Right atrium auricular region (tissue), 2 donors: ENCODE measurements at regions not wholly inside any gene's neighbourhood (a gene's known extent, or its start where the extent isn't known, plus 50 kb on each side); places are given as distances from the start of the nearest gene placed in this dataset.
"Not testable (repeated sequence)": the region's sequence is repeated elsewhere in the genome, so short reads cannot be mapped to it uniquely, and the experiment has no call there.

Source experiments
- DNase-seq: peaks from one replicate; pipeline ENCODE4 v3.0.0-alpha.2; 2019; ENCODE audit warnings: low spot score
- H3K27ac ChIP-seq, 2 donors: fragments of 200-600 bp; sonication (generic); 1 replicate in 1 of 2; 2 replicates in 1 of 2; pipeline ENCODE4 v1.5.1; 2016 to 2019
- H3K27me3 ChIP-seq, 2 donors: fragments of 200-600 bp; sonication (generic); one replicate each; pipeline versions ENCODE4 v1.5.1 to v1.6.0; 2017 to 2019
- H3K36me3 ChIP-seq: fragments of 200-600 bp; sonication (generic); one replicate; pipeline ENCODE4 v1.5.1; 2016
- H3K4me1 ChIP-seq, 2 donors: fragments of 200-600 bp; sonication (generic); one replicate each; pipeline versions ENCODE4 v1.5.1 to v1.6.0; 2017 to 2019
- H3K4me3 ChIP-seq, 2 donors: fragments of 200-600 bp; sonication (generic); 1 replicate in 1 of 2; 2 replicates in 1 of 2; pipeline ENCODE4 v1.5.1; 2017 to 2019; ENCODE audit warnings: mild to moderate bottlenecking in 1 of 2, moderate library complexity in 1 of 2
- H3K9me3 ChIP-seq, 2 donors: fragments of 200-600 bp; sonication (generic); one replicate each; pipeline ENCODE4 v1.5.1; 2019
- TF ChIP-seq, protein P1 (sequence below), 2 donors: fragments of 200-600 bp; sonication (generic); IDR thresholded peaks; one replicate each; pipeline ENCODE4 v1.5.1; 2019; ENCODE audit warnings: antibody characterized with exemption in 2 of 2

GRCh38 chr7:16369855-16370254, 51.5 kb downstream of the CRPPA start:
- no peaks in the 10 kb centered on the region for H3K36me3 ChIP-seq
- no peaks in the 10 kb centered on the region for H3K27me3 ChIP-seq
- TF ChIP-seq, protein P1, sequence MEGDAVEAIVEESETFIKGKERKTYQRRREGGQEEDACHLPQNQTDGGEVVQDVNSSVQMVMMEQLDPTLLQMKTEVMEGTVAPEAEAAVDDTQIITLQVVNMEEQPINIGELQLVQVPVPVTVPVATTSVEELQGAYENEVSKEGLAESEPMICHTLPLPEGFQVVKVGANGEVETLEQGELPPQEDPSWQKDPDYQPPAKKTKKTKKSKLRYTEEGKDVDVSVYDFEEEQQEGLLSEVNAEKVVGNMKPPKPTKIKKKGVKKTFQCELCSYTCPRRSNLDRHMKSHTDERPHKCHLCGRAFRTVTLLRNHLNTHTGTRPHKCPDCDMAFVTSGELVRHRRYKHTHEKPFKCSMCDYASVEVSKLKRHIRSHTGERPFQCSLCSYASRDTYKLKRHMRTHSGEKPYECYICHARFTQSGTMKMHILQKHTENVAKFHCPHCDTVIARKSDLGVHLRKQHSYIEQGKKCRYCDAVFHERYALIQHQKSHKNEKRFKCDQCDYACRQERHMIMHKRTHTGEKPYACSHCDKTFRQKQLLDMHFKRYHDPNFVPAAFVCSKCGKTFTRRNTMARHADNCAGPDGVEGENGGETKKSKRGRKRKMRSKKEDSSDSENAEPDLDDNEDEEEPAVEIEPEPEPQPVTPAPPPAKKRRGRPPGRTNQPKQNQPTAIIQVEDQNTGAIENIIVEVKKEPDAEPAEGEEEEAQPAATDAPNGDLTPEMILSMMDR (IDR thresholded peaks at IDR 0.05), result no peak
- H3K4me3 ChIP-seq, result no peak overlapping the region
- H3K27ac ChIP-seq, result no peak overlapping the region
- no peak for DNase-seq
- H3K4me1 ChIP-seq, result no peaks in the 10 kb centered on the region
- H3K9me3 ChIP-seq, result peaks cover 0 to 15% of the 10 kb centered on the region in 2 donors

GRCh38 chr7:16369309-16369708, 52.0 kb downstream of the CRPPA start:
- H3K4me1 ChIP-seq, H3K27ac ChIP-seq, H3K36me3 ChIP-seq, H3K27me3 ChIP-seq, DNase-seq, H3K4me3 ChIP-seq: not testable (repeated sequence)
- peaks cover 0 to 15% of the 10 kb centered on the region in 2 donors for H3K9me3 ChIP-seq

- DNase-seq, result no peak
- no peak overlapping the region for H3K27ac ChIP-seq
- H3K9me3 ChIP-seq, result peaks cover 0 to 15% of the 10 kb centered on the region in 2 donors
- no peaks in the 10 kb centered on the region for H3K27me3 ChIP-seq
- H3K4me1 ChIP-seq, result no peaks in the 10 kb centered on the region
- no peak overlapping the region for H3K4me3 ChIP-seq
- no peaks in the 10 kb centered on the region for H3K36me3 ChIP-seq
- TF ChIP-seq, protein P1 (IDR thresholded peaks at IDR 0.05), result no peak
Observed at GRCh38 chr7:16368885-16369284, 52.5 kb downstream of the CRPPA start.

GRCh38 chr7:16367115-16367514, 54.2 kb downstream of the CRPPA start:
- TF ChIP-seq, protein P1 (IDR thresholded peaks at IDR 0.05), result no peak
- no peaks in the 10 kb centered on the region for H3K27me3 ChIP-seq
- peaks cover 0 to 14% of the 10 kb centered on the region in 2 donors for H3K9me3 ChIP-seq
- H3K36me3 ChIP-seq, result no peaks in the 10 kb centered on the region
- no peak for DNase-seq
- H3K27ac ChIP-seq, result no peak overlapping the region
- H3K4me3 ChIP-seq, result no peak overlapping the region
- H3K4me1 ChIP-seq, result no peaks in the 10 kb centered on the region

DNA sequence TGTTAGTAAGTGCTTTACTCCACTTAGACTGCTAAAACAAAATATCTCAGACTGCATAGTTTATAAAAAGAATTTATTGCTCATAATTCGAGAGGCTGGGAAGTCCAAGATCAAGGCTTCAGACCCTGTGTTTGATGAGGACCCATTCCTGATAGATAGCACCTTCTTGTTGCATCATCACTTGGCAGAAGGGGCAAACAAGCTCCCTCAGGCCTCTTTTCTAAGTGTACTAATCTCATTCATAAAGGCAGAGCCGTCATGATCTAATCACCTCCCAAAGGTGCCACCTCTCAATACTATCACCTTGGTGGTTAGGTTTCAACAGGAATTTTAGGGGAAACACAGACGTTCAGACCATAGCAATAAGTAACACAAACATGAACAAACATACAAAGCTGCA, 55.4 kb downstream of the CRPPA start:
- DNase-seq, result no peak
- H3K36me3 ChIP-seq, result no peaks in the 10 kb centered on the region
- TF ChIP-seq, protein P1 (IDR thresholded peaks at IDR 0.05), result no peak
- H3K27ac ChIP-seq, result no peak overlapping the region
- no peak overlapping the region for H3K4me3 ChIP-seq
- no peaks in the 10 kb centered on the region for H3K4me1 ChIP-seq
- peaks cover 0 to 8% of the 10 kb centered on the region in 2 donors for H3K9me3 ChIP-seq
- no peaks in the 10 kb centered on the region for H3K27me3 ChIP-seq

- H3K4me1 ChIP-seq, result no peaks in the 10 kb centered on the region
- H3K4me3 ChIP-seq, result no peak overlapping the region
- H3K36me3 ChIP-seq, result no peaks in the 10 kb centered on the region
- TF ChIP-seq, protein P1 (IDR thresholded peaks at IDR 0.05), result no peak
- peaks cover 0 to 7% of the 10 kb centered on the region in 2 donors for H3K9me3 ChIP-seq
- H3K27ac ChIP-seq, result no peak overlapping the region
- no peak for DNase-seq
- no peaks in the 10 kb centered on the region for H3K27me3 ChIP-seq
Observed at GRCh38 chr7:16365177-16365576, 56.2 kb downstream of the CRPPA start.
